SK-N-SH treated with all-trans-retinoic acid at 6 μM for 48 hours (cell line): ENCODE measurements at regions not wholly inside any gene's neighbourhood (a gene's known extent, or its start where the extent isn't known, plus 50 kb on each side); places are given as distances from the start of the nearest gene placed in this dataset.

Experiments used
- ARNTL ChIP-seq: fragments of 450-650 bp; formaldehyde crosslinking; IDR thresholded peaks from 2 replicates; pipeline ENCODE4 v1.5.0; 2020; ENCODE audit warnings: low read depth, mild to moderate bottlenecking, moderate library complexity, borderline replicate concordance
- BACH2 ChIP-seq: fragments of 250-450 bp; sonication (Bioruptor Pico); IDR thresholded peaks from 2 replicates; pipeline ENCODE4 v1.9.0; 2021; ENCODE audit warnings: mild to moderate bottlenecking, borderline replicate concordance
- CREB5 ChIP-seq: fragments of 250-450 bp; sonication (Bioruptor Pico); IDR thresholded peaks from 2 replicates; pipeline ENCODE4 v1.5.1; 2020; ENCODE audit warnings: low read depth, mild to moderate bottlenecking, moderate library complexity
- ESRRG ChIP-seq: fragments of 250-450 bp; sonication (Bioruptor Pico); IDR thresholded peaks from 2 replicates; pipeline ENCODE4 v1.6.1; 2021; ENCODE audit warnings: mild to moderate bottlenecking
- OSR1 ChIP-seq: fragments of 250-450 bp; sonication (Bioruptor Pico); IDR thresholded peaks from 2 replicates; pipeline ENCODE4 v1.8.0; 2022; ENCODE audit warnings: moderate library complexity, mild to moderate bottlenecking, inconsistent platforms
- SNAI2 ChIP-seq: fragments of 250-450 bp; sonication (Bioruptor Pico); IDR thresholded peaks from 2 replicates; pipeline ENCODE4 v1.5.0; 2020; ENCODE audit warnings: mild to moderate bottlenecking, moderate library complexity
- ZC3H10 ChIP-seq: fragments of 250-450 bp; sonication (Bioruptor Pico); IDR thresholded peaks from 2 replicates; pipeline ENCODE4 v1.5.1; 2021; ENCODE audit warnings: mild to moderate bottlenecking, moderate library complexity
- ZFP3 ChIP-seq: fragments of 250-450 bp; sonication (Bioruptor Pico); IDR thresholded peaks from 2 replicates; pipeline ENCODE4 v1.5.0; 2020; ENCODE audit warnings: mild to moderate bottlenecking, moderate library complexity
- ZFP30 ChIP-seq: fragments of 450-650 bp; formaldehyde crosslinking; IDR thresholded peaks from 2 replicates; pipeline ENCODE4 v1.5.0; 2022; ENCODE audit warnings: mild to moderate bottlenecking, moderate library complexity
- ZNF70 ChIP-seq: fragments of 450-650 bp; formaldehyde crosslinking; IDR thresholded peaks from 2 replicates; pipeline ENCODE4 v1.5.0; 2020; ENCODE audit warnings: mild to moderate bottlenecking, moderate library complexity
- ZNF8 ChIP-seq: fragments of 450-650 bp; formaldehyde crosslinking; IDR thresholded peaks from 2 replicates; pipeline ENCODE4 v1.5.0; 2020; ENCODE audit warnings: mild to moderate bottlenecking, moderate library complexity
- TF ChIP-seq, protein P1 (sequence below): fragments of 250-450 bp; sonication (Bioruptor Pico); IDR thresholded peaks from 2 replicates; pipeline ENCODE4 v1.8.0; 2020; ENCODE audit warnings: mild to moderate bottlenecking, moderate library complexity, borderline replicate concordance

- TF ChIP-seq ZFP3 (CRISPR knock-in tag) (no peak), BACH2 (CRISPR knock-in tag) (no peak), ZNF8 (CRISPR knock-in tag) (no peak), ZNF70 (no peak), CREB5 (CRISPR knock-in tag) (no peak), ESRRG (CRISPR knock-in tag) (no peak), ZFP30 (no peak), OSR1 (CRISPR knock-in tag) (no peak), ARNTL (CRISPR knock-in tag) (no peak), SNAI2 (no peak), ZC3H10 (CRISPR knock-in tag) (no peak)
- TF ChIP-seq, protein P1, sequence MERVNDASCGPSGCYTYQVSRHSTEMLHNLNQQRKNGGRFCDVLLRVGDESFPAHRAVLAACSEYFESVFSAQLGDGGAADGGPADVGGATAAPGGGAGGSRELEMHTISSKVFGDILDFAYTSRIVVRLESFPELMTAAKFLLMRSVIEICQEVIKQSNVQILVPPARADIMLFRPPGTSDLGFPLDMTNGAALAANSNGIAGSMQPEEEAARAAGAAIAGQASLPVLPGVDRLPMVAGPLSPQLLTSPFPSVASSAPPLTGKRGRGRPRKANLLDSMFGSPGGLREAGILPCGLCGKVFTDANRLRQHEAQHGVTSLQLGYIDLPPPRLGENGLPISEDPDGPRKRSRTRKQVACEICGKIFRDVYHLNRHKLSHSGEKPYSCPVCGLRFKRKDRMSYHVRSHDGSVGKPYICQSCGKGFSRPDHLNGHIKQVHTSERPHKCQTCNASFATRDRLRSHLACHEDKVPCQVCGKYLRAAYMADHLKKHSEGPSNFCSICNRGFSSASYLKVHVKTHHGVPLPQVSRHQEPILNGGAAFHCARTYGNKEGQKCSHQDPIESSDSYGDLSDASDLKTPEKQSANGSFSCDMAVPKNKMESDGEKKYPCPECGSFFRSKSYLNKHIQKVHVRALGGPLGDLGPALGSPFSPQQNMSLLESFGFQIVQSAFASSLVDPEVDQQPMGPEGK (CRISPR knock-in tag): no peak
These were observed 377.7 kb upstream of the ERCC4 start for GRCh38 chr16:13542284-13542683.
